GM12873 (cell line): ENCODE measurements at regions not wholly inside any gene's neighbourhood (a gene's known extent, or its start where the extent isn't known, plus 50 kb on each side); places are given as distances from the start of the nearest gene placed in this dataset.

ENCODE experiments used
- CTCF ChIP-seq: IDR thresholded peaks from 2 replicates; pipeline ENCODE4 v1.5.1; 2012; ENCODE audit warnings: low read depth, mild to moderate bottlenecking, moderate library complexity, low read length, control low read depth; ENCODE audit not compliant: insufficient read depth; ENCODE audit errors: missing control alignments

GRCh38 chr4:32831104-32831503, 2110.9 kb downstream of the PCDH7 start:
- TF ChIP-seq CTCF = no peak

GRCh38 chr4:32840461-32841189, 2120.5 kb downstream of the PCDH7 start:
- TF ChIP-seq CTCF = no peak

GRCh38 chr4:32841217-32841616, 2121.0 kb downstream of the PCDH7 start:
- no peak for TF ChIP-seq CTCF

- TF ChIP-seq CTCF = no peak
Observed at GRCh38 chr4:32847461-32847860, 2127.3 kb downstream of the PCDH7 start.

- TF ChIP-seq CTCF = no peak
Observed at GRCh38 chr4:32855622-32856021, 2135.5 kb downstream of the PCDH7 start.

GRCh38 chr4:32858361-32858760, 2138.2 kb downstream of the PCDH7 start:
- no peak for TF ChIP-seq CTCF

- TF ChIP-seq CTCF = no peak
Observed at GRCh38 chr4:32858971-32859370, 2138.8 kb downstream of the PCDH7 start.
